ENCODE measurements at regions not wholly inside any gene's neighbourhood (a gene's known extent, or its start where the extent isn't known, plus 50 kb on each side); places are given as distances from the start of the nearest gene placed in this dataset.

DNA sequence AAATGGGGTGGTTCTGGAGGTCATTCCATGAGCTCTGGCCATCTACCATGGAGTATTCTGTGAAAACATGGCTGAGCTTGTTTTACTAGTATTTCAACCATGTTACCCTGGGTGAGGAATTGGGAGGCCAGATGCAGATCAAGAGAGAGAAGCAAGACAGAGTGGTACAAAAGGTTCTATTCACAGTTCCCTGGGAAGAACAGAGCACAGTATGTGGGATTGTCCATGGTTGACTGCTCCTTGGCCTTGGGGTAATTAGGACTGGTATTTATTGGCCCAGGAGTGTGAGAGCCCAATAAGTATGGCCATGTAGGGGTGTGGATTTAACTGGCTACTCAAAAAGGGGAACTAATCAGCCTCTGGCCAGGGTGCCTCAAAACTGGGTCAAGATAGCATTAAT, 239.7 kb upstream of the GATB start:
- H3K4me3 ChIP-seq (ENCODE audit: low read depth, low read length): no peak overlapping the region
- CTCF ChIA-PET: no interaction called here
- no peak for DNase-seq (ENCODE audit: low read depth, low spot score)
- TF ChIP-seq, protein P1, sequence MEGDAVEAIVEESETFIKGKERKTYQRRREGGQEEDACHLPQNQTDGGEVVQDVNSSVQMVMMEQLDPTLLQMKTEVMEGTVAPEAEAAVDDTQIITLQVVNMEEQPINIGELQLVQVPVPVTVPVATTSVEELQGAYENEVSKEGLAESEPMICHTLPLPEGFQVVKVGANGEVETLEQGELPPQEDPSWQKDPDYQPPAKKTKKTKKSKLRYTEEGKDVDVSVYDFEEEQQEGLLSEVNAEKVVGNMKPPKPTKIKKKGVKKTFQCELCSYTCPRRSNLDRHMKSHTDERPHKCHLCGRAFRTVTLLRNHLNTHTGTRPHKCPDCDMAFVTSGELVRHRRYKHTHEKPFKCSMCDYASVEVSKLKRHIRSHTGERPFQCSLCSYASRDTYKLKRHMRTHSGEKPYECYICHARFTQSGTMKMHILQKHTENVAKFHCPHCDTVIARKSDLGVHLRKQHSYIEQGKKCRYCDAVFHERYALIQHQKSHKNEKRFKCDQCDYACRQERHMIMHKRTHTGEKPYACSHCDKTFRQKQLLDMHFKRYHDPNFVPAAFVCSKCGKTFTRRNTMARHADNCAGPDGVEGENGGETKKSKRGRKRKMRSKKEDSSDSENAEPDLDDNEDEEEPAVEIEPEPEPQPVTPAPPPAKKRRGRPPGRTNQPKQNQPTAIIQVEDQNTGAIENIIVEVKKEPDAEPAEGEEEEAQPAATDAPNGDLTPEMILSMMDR (IDR thresholded peaks at IDR 0.05; ENCODE audit: insufficient read depth, low read length, missing control alignments): no peak
- POLR2A ChIA-PET: no interaction called here

DNA sequence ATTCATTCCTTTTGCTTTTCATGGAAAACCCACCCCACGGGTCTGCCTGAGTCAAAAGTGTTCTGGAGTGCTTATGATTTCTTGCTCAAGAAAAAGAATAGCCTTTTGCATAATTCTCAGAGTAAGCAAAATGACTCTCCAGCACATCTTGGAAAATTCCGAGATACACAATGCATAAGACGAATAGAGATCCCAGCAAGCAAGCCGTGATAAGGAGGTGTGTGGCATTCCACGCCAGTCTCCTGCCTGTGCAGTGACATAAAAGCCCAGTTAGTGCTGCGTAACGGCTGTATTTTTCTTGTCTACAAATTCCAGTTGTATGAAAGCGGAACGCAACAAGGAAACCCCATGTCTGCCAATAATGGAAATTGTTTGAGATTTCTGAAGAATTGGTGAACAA, 237.9 kb upstream of the GATB start:
- ChIA-PET CTCF (interaction anchor here (0.9 kb wide), 1 partner anchor 9 kb away, joined by 3 read pairs; no protein-coding TSS in a partner anchor), POLR2A (no interaction called here)
- no peak for DNase-seq (ENCODE audit: low read depth, low spot score)
- no peak overlapping the region for H3K4me3 ChIP-seq (ENCODE audit: low read depth, low read length)
- TF ChIP-seq, protein P1 (IDR thresholded peaks at IDR 0.05; ENCODE audit: insufficient read depth, low read length, missing control alignments): no peak

DNA sequence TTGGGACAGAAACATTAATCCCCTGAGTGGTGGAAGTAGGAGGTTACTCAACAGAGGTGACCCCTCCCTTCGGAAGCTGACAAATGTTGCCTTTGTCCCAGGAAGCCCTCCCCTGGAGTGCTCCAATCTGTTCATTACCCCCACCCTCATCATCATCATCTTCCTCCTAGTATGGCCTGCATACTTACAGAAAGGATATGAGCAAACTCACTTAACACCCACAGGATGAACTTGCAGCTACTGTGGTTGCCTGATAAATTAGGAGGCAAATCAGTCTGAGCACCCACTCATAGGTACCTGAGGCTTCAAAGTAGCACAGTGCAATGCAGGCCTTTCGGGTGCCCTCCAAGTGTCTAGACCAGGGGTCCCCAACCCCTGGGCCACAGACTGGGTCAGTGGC, 236.7 kb upstream of the GATB start:
- no peak for DNase-seq (ENCODE audit: low read depth, low spot score)
- CTCF ChIA-PET: no interaction called here
- H3K4me3 ChIP-seq (ENCODE audit: low read depth, low read length): no peak overlapping the region
- TF ChIP-seq, protein P1 (IDR thresholded peaks at IDR 0.05; ENCODE audit: insufficient read depth, low read length, missing control alignments): no peak
- POLR2A ChIA-PET: no interaction called here

DNA sequence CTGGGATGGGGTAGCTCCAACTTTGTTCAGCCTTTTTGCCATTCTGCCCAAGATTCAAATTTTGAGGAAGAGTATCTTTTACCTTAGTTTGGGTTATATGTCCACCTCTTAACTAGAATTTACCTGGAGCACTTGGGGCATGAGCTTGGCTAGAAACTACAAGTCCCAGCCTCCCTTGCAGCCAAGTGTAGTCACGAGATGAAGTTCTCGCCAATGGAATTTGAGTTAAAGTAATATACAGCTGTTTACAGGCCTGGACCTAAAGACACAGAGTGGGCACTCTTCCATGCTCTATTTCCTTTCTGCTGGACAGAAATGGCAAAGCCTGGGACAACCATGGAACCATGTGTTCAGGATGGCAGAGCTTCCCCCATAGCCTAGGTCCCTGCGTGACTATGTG, 233.6 kb upstream of the GATB start:
- CTCF ChIA-PET: no interaction called here
- DNase-seq (ENCODE audit: low read depth, low spot score): no peak
- TF ChIP-seq, protein P1 (IDR thresholded peaks at IDR 0.05; ENCODE audit: insufficient read depth, low read length, missing control alignments): no peak

DNA sequence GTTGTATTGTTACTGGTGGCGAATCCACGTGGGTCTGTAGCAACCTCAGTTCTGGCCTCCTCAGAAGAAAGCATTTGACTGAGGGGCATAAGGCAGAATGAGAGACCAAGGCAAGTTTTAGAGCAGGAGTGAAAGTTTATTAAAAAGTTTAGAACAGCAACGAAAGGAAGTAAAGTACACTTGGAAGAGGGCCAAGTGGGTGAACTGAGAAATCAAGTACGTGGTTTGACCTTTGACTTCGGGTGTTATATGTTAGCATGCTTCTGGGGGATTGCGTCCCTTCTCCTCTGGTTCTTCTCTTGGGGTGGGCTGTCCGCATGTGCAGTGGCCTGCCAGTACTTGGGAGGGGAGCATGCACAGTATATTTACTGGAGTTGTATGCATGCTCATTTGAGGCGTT, 232.7 kb upstream of the GATB start:
- CTCF ChIA-PET: interaction anchor here (0.5 kb wide), 1 partner anchor 22 kb away, joined by 4 read pairs; no protein-coding TSS in a partner anchor
- TF ChIP-seq, protein P1 (IDR thresholded peaks at IDR 0.05; ENCODE audit: insufficient read depth, low read length, missing control alignments): no peak
- no peak overlapping the region for H3K4me3 ChIP-seq (ENCODE audit: low read depth, low read length)
- POLR2A ChIA-PET: no interaction called here
- DNase-seq (ENCODE audit: low read depth, low spot score): no peak

More for the DNA sequence above, 233.6 kb upstream of the GATB start:
- H3K4me3 ChIP-seq (ENCODE audit: low read depth, low read length): no peak overlapping the region
- POLR2A ChIA-PET: no interaction called here

DNA sequence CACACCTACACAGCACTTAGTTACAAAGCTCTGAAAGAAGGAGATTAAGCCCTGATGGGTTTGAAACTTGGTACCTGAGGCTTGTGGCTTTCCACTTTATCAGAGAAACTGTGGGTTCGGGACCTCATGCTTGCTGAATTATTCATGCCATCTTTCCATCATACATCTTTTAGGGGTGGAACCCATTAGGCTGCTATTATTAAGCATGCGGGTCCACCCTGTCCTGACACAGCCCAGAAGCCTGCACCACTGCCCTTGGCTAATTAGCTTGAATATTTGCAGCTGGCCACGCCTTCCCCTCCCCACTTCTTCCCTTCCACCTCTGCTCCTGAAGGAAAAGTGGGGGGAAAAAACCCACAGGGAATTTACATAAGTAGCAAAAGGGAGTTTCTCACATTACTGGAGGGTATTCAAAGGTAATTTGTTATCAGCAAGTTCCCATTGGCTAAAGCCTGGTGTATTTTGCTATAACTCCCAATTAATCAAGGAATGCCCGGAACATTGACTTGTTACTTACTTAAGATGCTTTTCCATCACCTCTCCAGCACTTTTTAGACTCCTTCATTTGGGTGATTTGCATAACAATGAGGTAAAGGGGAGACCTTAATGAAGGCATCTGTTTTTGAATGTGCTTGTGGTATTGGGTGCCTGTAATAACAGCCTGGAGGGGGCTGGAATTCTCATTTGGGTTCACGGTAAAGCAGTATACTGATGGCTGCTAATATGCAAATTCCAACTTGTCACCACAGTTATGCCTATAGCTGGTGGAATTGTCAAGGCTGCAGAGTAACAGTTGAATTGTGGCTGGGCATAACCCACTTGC, 231.7 kb upstream of the GATB start:
- ChIA-PET POLR2A (no interaction called here), CTCF (no interaction called here)
- H3K4me3 ChIP-seq (ENCODE audit: low read depth, low read length): no peak overlapping the region
- DNase-seq (ENCODE audit: low read depth, low spot score): no peak
- TF ChIP-seq, protein P1 (IDR thresholded peaks at IDR 0.05; ENCODE audit: insufficient read depth, low read length, missing control alignments): no peak
